Caco-2 (cell line): ENCODE measurements at regions not wholly inside any gene's neighbourhood (a gene's known extent, or its start where the extent isn't known, plus 50 kb on each side); places are given as distances from the start of the nearest gene placed in this dataset.
"Not testable (repeated sequence)": the region's sequence is repeated elsewhere in the genome, so short reads cannot be mapped to it uniquely, and the experiment has no call there.

ENCODE experiments used
- BruUV-seq: library from RNA; stranded (reverse); fragments of 400-500 nt; replicated peaks from 2 replicates; lab custom pipeline; 2021; lab: Mats Ljungman, UMichigan
- CTCF ChIA-PET: fragments of 300-600 bp; sonication (Branson Sonifier 250); formaldehyde crosslinking; loops from one replicate; lab custom pipeline; 2022; ENCODE audit warnings: antibody characterized with exemption; lab: Charles Lee
- POLR2A ChIA-PET: fragments of 300-600 bp; sonication (Branson Sonifier 250); formaldehyde crosslinking; loops from one replicate; lab custom pipeline; 2022; ENCODE audit warnings: antibody characterized with exemption; lab: Charles Lee
- DNase-seq, 2 experiments: peaks; one replicate each; pipeline versions ENCODE4 v3.0.0 to v3.0.0-alpha.2; 2020 to 2022
- H3K27me3 ChIP-seq: replicated peaks from 2 replicates; pipeline ENCODE4 v1.6.0; 2011; ENCODE audit warnings: low read length; ENCODE audit not compliant: control insufficient read depth, insufficient read depth
- H3K36me3 ChIP-seq: 2 replicates; pipeline ENCODE4 v1.5.1; 2011; ENCODE audit warnings: low read length; ENCODE audit not compliant: control insufficient read depth, insufficient read depth
- H3K4me1 ChIP-seq: fragments of 250-450 bp; sonication (Bioruptor Pico); 2 replicates; pipeline ENCODE4 v1.5.1; 2020; ENCODE audit warnings: mild to moderate bottlenecking
- H3K4me3 ChIP-seq: 2 replicates; pipeline ENCODE4 v1.5.1; 2011; ENCODE audit warnings: low read depth, mild to moderate bottlenecking, control low read depth, low read length
- H3K9me3 ChIP-seq: fragments of 250-450 bp; sonication (Bioruptor Pico); 2 replicates; pipeline ENCODE4 v1.5.1; 2020; ENCODE audit warnings: mild to moderate bottlenecking, moderate library complexity
- H3K27ac Mint-ChIP-seq: one replicate; pipeline ENCODE4 v1.8.0; 2022; ENCODE audit warnings: mixed read lengths; ENCODE audit not compliant: unreplicated experiment
- H3K27me3 Mint-ChIP-seq: one replicate; pipeline ENCODE4 v1.8.0; 2022; ENCODE audit warnings: mixed read lengths; ENCODE audit not compliant: insufficient read depth, unreplicated experiment
- H3K36me3 Mint-ChIP-seq: one replicate; pipeline ENCODE4 v1.8.0; 2022; ENCODE audit warnings: mild to moderate bottlenecking, mixed read lengths; ENCODE audit not compliant: insufficient read depth, unreplicated experiment
- H3K4me1 Mint-ChIP-seq: one replicate; pipeline ENCODE4 v1.8.0; 2022; ENCODE audit warnings: low read depth, mixed read lengths; ENCODE audit not compliant: unreplicated experiment
- H3K4me3 Mint-ChIP-seq: one replicate; pipeline ENCODE4 v1.8.0; 2022; ENCODE audit warnings: mild to moderate bottlenecking, moderate library complexity, mixed read lengths; ENCODE audit not compliant: unreplicated experiment
- H3K9me3 Mint-ChIP-seq: one replicate; pipeline ENCODE4 v1.8.0; 2022; ENCODE audit warnings: mixed read lengths; ENCODE audit not compliant: unreplicated experiment
- intact Hi-C: fragments of 100-400 bp; cut with micrococcal nuclease; formaldehyde crosslinking; loops from one replicate; pipeline ENCODE4 v1.10.0; 2022; ENCODE audit not compliant: unreplicated experiment
- TF ChIP-seq, protein P1 (sequence below), 2 experiments: fragments of 200-600 bp in 1 of 2; IDR thresholded peaks; 1 replicate in 1 of 2; 2 replicates in 1 of 2; pipeline versions ENCODE4 v1.5.1 to v1.8.0; 2011 to 2022; ENCODE audit warnings: antibody characterized with exemption in 1 of 2, control low read depth in 1 of 2, inconsistent platforms in 1 of 2, low read depth in 1 of 2, low read length in 1 of 2, mild to moderate bottlenecking in 1 of 2, moderate library complexity in 1 of 2; ENCODE audit not compliant: insufficient read depth in 1 of 2, severe bottlenecking in 1 of 2, unreplicated experiment in 1 of 2

GRCh38 chr6:58351619-58352018 is 1034.2 kb downstream of the PRIM2 start:
- H3K27ac Mint-ChIP-seq, H3K9me3 Mint-ChIP-seq, H3K27me3 Mint-ChIP-seq, intact Hi-C loops, POLR2A ChIA-PET, BruUV-seq, H3K4me3 ChIP-seq, H3K4me1 Mint-ChIP-seq, DNase-seq, H3K4me1 ChIP-seq, H3K9me3 ChIP-seq, H3K4me3 Mint-ChIP-seq, CTCF ChIA-PET, H3K27me3 ChIP-seq, H3K36me3 ChIP-seq, H3K36me3 Mint-ChIP-seq: not testable (repeated sequence)

DNA sequence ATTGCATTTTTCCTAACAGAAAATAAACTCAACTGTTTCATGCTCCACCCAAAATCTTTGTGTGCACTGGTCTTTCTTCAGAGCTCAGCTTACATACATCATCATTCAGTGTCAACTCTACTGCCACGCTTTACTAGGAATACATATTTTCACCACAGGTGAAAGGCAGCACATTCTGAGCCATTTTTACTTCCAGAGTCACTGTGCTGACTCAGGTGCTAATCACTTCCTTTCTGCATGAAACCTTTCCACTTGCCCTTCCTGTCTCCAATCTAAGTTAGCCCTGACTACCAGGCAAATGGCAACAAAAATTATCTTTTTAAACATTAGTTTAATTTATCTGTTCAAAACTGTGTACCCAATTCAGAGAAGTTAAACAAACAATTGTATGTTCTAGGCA is 1041.0 kb downstream of the PRIM2 start:
- H3K9me3 Mint-ChIP-seq, H3K9me3 ChIP-seq, H3K36me3 ChIP-seq, H3K4me1 Mint-ChIP-seq, H3K27ac Mint-ChIP-seq, H3K36me3 Mint-ChIP-seq, H3K4me3 Mint-ChIP-seq, H3K27me3 ChIP-seq, H3K4me1 ChIP-seq, H3K4me3 ChIP-seq, BruUV-seq, DNase-seq, CTCF ChIA-PET, POLR2A ChIA-PET, H3K27me3 Mint-ChIP-seq, intact Hi-C loops: not testable (repeated sequence)

DNA sequence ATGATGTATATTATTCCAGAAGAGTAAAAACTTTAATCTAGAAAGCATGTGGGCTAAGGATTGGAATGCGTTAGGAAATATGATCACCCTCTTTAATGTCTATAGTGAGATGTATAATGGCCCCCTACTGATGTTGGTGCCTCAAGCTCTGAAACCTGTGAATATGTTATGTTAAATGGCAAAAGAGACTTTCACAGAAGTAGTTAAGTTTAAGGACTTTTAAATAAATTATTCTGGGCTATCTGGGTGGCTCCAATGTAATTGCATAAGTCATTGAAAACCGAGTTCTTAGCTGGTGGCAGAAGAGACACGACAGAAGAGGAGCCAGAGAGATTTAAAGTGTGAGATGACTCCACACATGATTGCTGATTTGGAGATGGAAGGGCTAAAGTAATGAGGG is 1048.4 kb downstream of the PRIM2 start:
- POLR2A ChIA-PET: not testable (repeated sequence)

GRCh38 chr6:58406659-58407058 is 1089.2 kb downstream of the PRIM2 start:
- peaks cover 27% of the 10 kb centered on the region for H3K9me3 Mint-ChIP-seq
- intact Hi-C loops, H3K27me3 ChIP-seq, DNase-seq, POLR2A ChIA-PET, H3K36me3 Mint-ChIP-seq, BruUV-seq, H3K4me1 ChIP-seq, H3K9me3 ChIP-seq, CTCF ChIA-PET, H3K4me3 Mint-ChIP-seq, H3K27ac Mint-ChIP-seq, H3K4me1 Mint-ChIP-seq, H3K4me3 ChIP-seq, H3K27me3 Mint-ChIP-seq, H3K36me3 ChIP-seq: not testable (repeated sequence)

More for the DNA sequence above, 1048.4 kb downstream of the PRIM2 start:
- CTCF ChIA-PET, H3K4me3 Mint-ChIP-seq, H3K27me3 Mint-ChIP-seq, H3K4me1 ChIP-seq, H3K9me3 ChIP-seq, H3K9me3 Mint-ChIP-seq, H3K36me3 ChIP-seq, H3K4me3 ChIP-seq, DNase-seq, H3K27ac Mint-ChIP-seq, H3K36me3 Mint-ChIP-seq, intact Hi-C loops, BruUV-seq, H3K4me1 Mint-ChIP-seq, H3K27me3 ChIP-seq: not testable (repeated sequence)

DNA sequence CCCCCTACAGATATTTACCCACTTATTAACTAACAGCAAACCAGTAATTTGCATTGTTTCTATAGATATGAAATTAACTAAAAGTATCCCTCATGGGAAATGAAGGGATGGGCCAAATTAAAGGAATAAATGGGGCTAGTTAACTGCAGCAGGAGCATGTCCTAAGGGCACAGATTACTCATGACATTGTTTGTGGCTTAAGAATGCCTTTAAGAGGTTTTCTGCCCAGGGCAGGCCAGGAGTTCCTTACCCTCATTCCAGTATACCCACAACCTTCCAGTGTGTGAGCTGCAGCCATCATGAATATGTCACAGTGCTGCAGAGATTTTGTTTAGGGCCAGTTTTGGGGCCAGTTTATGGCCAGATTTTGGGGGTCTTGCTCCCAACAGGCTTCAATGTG is 1101.9 kb downstream of the PRIM2 start:
- Histone ChIP-seq H3K4me1 (no peaks in the 10 kb centered on the region), H3K9me3 (no peaks in the 10 kb centered on the region), H3K27me3 (no peaks in the 10 kb centered on the region), H3K4me3 (no peak overlapping the region), H3K36me3 (no peaks in the 10 kb centered on the region)
- DNase-seq: no peak
- H3K27me3 Mint-ChIP-seq: no peaks in the 10 kb centered on the region
- TF ChIP-seq, protein P1, sequence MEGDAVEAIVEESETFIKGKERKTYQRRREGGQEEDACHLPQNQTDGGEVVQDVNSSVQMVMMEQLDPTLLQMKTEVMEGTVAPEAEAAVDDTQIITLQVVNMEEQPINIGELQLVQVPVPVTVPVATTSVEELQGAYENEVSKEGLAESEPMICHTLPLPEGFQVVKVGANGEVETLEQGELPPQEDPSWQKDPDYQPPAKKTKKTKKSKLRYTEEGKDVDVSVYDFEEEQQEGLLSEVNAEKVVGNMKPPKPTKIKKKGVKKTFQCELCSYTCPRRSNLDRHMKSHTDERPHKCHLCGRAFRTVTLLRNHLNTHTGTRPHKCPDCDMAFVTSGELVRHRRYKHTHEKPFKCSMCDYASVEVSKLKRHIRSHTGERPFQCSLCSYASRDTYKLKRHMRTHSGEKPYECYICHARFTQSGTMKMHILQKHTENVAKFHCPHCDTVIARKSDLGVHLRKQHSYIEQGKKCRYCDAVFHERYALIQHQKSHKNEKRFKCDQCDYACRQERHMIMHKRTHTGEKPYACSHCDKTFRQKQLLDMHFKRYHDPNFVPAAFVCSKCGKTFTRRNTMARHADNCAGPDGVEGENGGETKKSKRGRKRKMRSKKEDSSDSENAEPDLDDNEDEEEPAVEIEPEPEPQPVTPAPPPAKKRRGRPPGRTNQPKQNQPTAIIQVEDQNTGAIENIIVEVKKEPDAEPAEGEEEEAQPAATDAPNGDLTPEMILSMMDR (IDR thresholded peaks at IDR 0.05; ENCODE audit: insufficient read depth in 1 of 2, low read depth in 1 of 2, low read length in 1 of 2, severe bottlenecking in 1 of 2, unreplicated experiment in 1 of 2): no peak
- no TSS peak for BruUV-seq
- no peaks in the 10 kb centered on the region for H3K36me3 Mint-ChIP-seq
- no peak overlapping the region for H3K4me3 Mint-ChIP-seq
- H3K4me1 Mint-ChIP-seq: no peaks in the 10 kb centered on the region
- H3K9me3 Mint-ChIP-seq: peaks cover 10% of the 10 kb centered on the region
- POLR2A ChIA-PET: no interaction called here
- CTCF ChIA-PET: no interaction called here
- no peak overlapping the region for H3K27ac Mint-ChIP-seq
- intact Hi-C loops: no loop called here
